SKM-1 treated with dmso at 0.1 percent for 144 hours (cell line): ENCODE measurements at regions not wholly inside any gene's neighbourhood (a gene's known extent, or its start where the extent isn't known, plus 50 kb on each side); places are given as distances from the start of the nearest gene placed in this dataset.

ENCODE experiments used
- DNase-seq: peaks from one replicate; lab custom pipeline; 2025; ENCODE audit not compliant: unreplicated experiment; lab: John Stamatoyannopoulos, UW

- DNase-seq = no peak
Observed at GRCh38 chr10:9656996-9657395, 1360.7 kb upstream of the CELF2 start.

GRCh38 chr10:9657530-9657929, 1360.1 kb upstream of the CELF2 start:
- no peak for DNase-seq

- DNase-seq = no peak
Observed at GRCh38 chr10:9668411-9668810, 1349.3 kb upstream of the CELF2 start.

- no peak for DNase-seq
Observed at GRCh38 chr10:9670911-9671310, 1346.8 kb upstream of the CELF2 start.

GRCh38 chr10:9681655-9682054, 1336.0 kb upstream of the CELF2 start:
- no peak for DNase-seq

GRCh38 chr10:9682802-9683201, 1334.9 kb upstream of the CELF2 start:
- no peak for DNase-seq

GRCh38 chr10:9684186-9684585, 1333.5 kb upstream of the CELF2 start:
- DNase-seq = no peak

GRCh38 chr10:9685596-9685995, 1332.1 kb upstream of the CELF2 start:
- DNase-seq = no peak

- no peak for DNase-seq
Observed at GRCh38 chr10:9688711-9689110, 1329.0 kb upstream of the CELF2 start.

GRCh38 chr10:9707216-9707615, 1310.5 kb upstream of the CELF2 start:
- no peak for DNase-seq

- DNase-seq = no peak
Observed at GRCh38 chr10:9709849-9710248, 1307.8 kb upstream of the CELF2 start.

GRCh38 chr10:9712393-9712792, 1305.3 kb upstream of the CELF2 start:
- no peak for DNase-seq

GRCh38 chr10:9719246-9719645, 1298.4 kb upstream of the CELF2 start:
- no peak for DNase-seq

- DNase-seq = no peak
Observed at GRCh38 chr10:9733766-9734165, 1283.9 kb upstream of the CELF2 start.

- DNase-seq = no peak
Observed at GRCh38 chr10:9734218-9734617, 1283.5 kb upstream of the CELF2 start.

- no peak for DNase-seq
Observed at GRCh38 chr10:9735731-9736130, 1281.9 kb upstream of the CELF2 start.

GRCh38 chr10:9743639-9744038, 1274.0 kb upstream of the CELF2 start:
- DNase-seq = no peak

- no peak for DNase-seq
Observed at GRCh38 chr10:9745158-9745557, 1272.5 kb upstream of the CELF2 start.

GRCh38 chr10:9757176-9757575, 1260.5 kb upstream of the CELF2 start:
- DNase-seq = no peak

- DNase-seq = no peak
Observed at GRCh38 chr10:9759596-9759995, 1258.1 kb upstream of the CELF2 start.

GRCh38 chr10:9762966-9763656, 1254.6 kb upstream of the CELF2 start:
- DNase-seq = no peak

GRCh38 chr10:9766762-9767161, 1250.9 kb upstream of the CELF2 start:
- no peak for DNase-seq

- no peak for DNase-seq
Observed at GRCh38 chr10:9781666-9782065, 1236.0 kb upstream of the CELF2 start.
